Neural cell (in vitro differentiated cells): ENCODE measurements at regions not wholly inside any gene's neighbourhood (a gene's known extent, or its start where the extent isn't known, plus 50 kb on each side); places are given as distances from the start of the nearest gene placed in this dataset.

ENCODE experiments used
- H2AFZ ChIP-seq: fragments of 200-600, 300-800 bp; sonication (generic), shearing (Covaris generic); 2 replicates; pipeline ENCODE4 v1.6.0; 2014; ENCODE audit warnings: low read depth, mild to moderate bottlenecking, antibody characterized with exemption, low read length, moderate library complexity
- H3F3A ChIP-seq: fragments of 200-600 bp; shearing (Covaris generic); 2 replicates; pipeline ENCODE4 v1.6.1; 2016; ENCODE audit warnings: mild to moderate bottlenecking, moderate library complexity, mixed read lengths, antibody characterized with exemption, low read length; ENCODE audit not compliant: insufficient read depth, poor library complexity, severe bottlenecking
- H3K27ac ChIP-seq: fragments of 200-600, 300-800 bp; sonication (generic), shearing (Covaris generic); 2 replicates; pipeline ENCODE4 v1.5.1; 2014; ENCODE audit warnings: mild to moderate bottlenecking, low read length, moderate library complexity
- H3K27me3 ChIP-seq: fragments of 300-800, 200-600 bp; sonication (generic), shearing (Covaris generic); 2 replicates; pipeline ENCODE4 v1.6.0; 2014; ENCODE audit warnings: mild to moderate bottlenecking, low read depth, low read length, moderate library complexity; ENCODE audit not compliant: insufficient read depth
- H3K36me3 ChIP-seq: fragments of 300-800, 200-600 bp; sonication (generic), shearing (Covaris generic); 2 replicates; pipeline ENCODE4 v1.5.1; 2014; ENCODE audit warnings: mild to moderate bottlenecking, antibody characterized with exemption, low read length, moderate library complexity; ENCODE audit not compliant: insufficient read depth
- H3K4me2 ChIP-seq: fragments of 300-800, 200-600 bp; sonication (generic), shearing (Covaris generic); 2 replicates; pipeline ENCODE4 v1.6.0; 2014; ENCODE audit warnings: mild to moderate bottlenecking, low read length
- H3K4me3 ChIP-seq: fragments of 300-800, 200-600 bp; sonication (generic), shearing (Covaris generic); 2 replicates; pipeline ENCODE4 v1.5.1; 2014; ENCODE audit warnings: mild to moderate bottlenecking, low read length, moderate library complexity
- H3K79me2 ChIP-seq: fragments of 200-600 bp; shearing (Covaris generic); replicated peaks from 2 replicates; pipeline ENCODE4 v1.6.0; 2014; ENCODE audit warnings: mild to moderate bottlenecking, low read length, moderate library complexity; ENCODE audit not compliant: insufficient read depth
- H3K9ac ChIP-seq: fragments of 300-800, 200-600 bp; sonication (generic), shearing (Covaris generic); 2 replicates; pipeline ENCODE4 v1.6.1; 2016; ENCODE audit warnings: mild to moderate bottlenecking, low read length, mixed read lengths
- H3K9me2 ChIP-seq: fragments of 200-600 bp; shearing (Covaris generic); 2 replicates; pipeline ENCODE4 v1.6.1; 2016; ENCODE audit warnings: mild to moderate bottlenecking, low read length, mixed read lengths; ENCODE audit not compliant: insufficient read depth
- H3K9me3 ChIP-seq: fragments of 200-600, 300-800 bp; sonication (generic), shearing (Covaris generic); 2 replicates; pipeline ENCODE4 v1.6.1; 2016; ENCODE audit warnings: mild to moderate bottlenecking, mixed run types, low read length, moderate library complexity, mixed read lengths
- H4K20me1 ChIP-seq: fragments of 200-600 bp; shearing (Covaris generic); 2 replicates; pipeline ENCODE4 v1.6.1; 2016; ENCODE audit warnings: mild to moderate bottlenecking, mixed run types; ENCODE audit not compliant: insufficient read depth
- EP300 ChIP-seq: fragments of 450-650 bp; conservative IDR thresholded peaks from 2 replicates; pipeline ENCODE4 v1.6.1; 2014; ENCODE audit warnings: antibody characterized with exemption, mild to moderate bottlenecking, moderate library complexity; ENCODE audit not compliant: poor library complexity, severe bottlenecking
- EZH2 ChIP-seq: fragments of 200-600, 300-800 bp; shearing (Covaris generic), sonication (generic); IDR thresholded peaks from 2 replicates; pipeline ENCODE4 v1.6.1; 2014; ENCODE audit warnings: antibody characterized with exemption, low read length, borderline replicate concordance, mild to moderate bottlenecking; ENCODE audit not compliant: insufficient read depth, poor library complexity, severe bottlenecking
- MXI1 ChIP-seq: fragments of 450-650 bp; conservative IDR thresholded peaks from 2 replicates; pipeline ENCODE4 v1.6.1; 2014; ENCODE audit warnings: antibody characterized with exemption, mild to moderate bottlenecking; ENCODE audit not compliant: poor library complexity, severe bottlenecking
- POLR2AphosphoS5 ChIP-seq: IDR thresholded peaks from 2 replicates; pipeline ENCODE4 v1.6.1; 2012
- RAD21 ChIP-seq: fragments of 450-650 bp; conservative IDR thresholded peaks from 2 replicates; pipeline ENCODE4 v1.6.1; 2014; ENCODE audit warnings: antibody characterized with exemption, mild to moderate bottlenecking, moderate library complexity
- SMC3 ChIP-seq: fragments of 450-650 bp; conservative IDR thresholded peaks from 2 replicates; pipeline ENCODE4 v1.6.1; 2014; ENCODE audit warnings: antibody characterized with exemption, mild to moderate bottlenecking, moderate library complexity; ENCODE audit not compliant: poor library complexity
- TAF1 ChIP-seq: IDR thresholded peaks from 2 replicates; pipeline ENCODE4 v1.6.1; 2012; ENCODE audit warnings: low read depth
- TF ChIP-seq, protein P1 (sequence below): IDR thresholded peaks from 2 replicates; pipeline ENCODE4 v1.6.1; 2012; ENCODE audit warnings: borderline replicate concordance
- TF ChIP-seq, protein P2 (sequence below): fragments of 450-650 bp; IDR thresholded peaks from 2 replicates; pipeline ENCODE4 v1.5.1; 2014; ENCODE audit warnings: antibody characterized with exemption, mild to moderate bottlenecking, moderate library complexity; ENCODE audit not compliant: poor library complexity, severe bottlenecking

DNA sequence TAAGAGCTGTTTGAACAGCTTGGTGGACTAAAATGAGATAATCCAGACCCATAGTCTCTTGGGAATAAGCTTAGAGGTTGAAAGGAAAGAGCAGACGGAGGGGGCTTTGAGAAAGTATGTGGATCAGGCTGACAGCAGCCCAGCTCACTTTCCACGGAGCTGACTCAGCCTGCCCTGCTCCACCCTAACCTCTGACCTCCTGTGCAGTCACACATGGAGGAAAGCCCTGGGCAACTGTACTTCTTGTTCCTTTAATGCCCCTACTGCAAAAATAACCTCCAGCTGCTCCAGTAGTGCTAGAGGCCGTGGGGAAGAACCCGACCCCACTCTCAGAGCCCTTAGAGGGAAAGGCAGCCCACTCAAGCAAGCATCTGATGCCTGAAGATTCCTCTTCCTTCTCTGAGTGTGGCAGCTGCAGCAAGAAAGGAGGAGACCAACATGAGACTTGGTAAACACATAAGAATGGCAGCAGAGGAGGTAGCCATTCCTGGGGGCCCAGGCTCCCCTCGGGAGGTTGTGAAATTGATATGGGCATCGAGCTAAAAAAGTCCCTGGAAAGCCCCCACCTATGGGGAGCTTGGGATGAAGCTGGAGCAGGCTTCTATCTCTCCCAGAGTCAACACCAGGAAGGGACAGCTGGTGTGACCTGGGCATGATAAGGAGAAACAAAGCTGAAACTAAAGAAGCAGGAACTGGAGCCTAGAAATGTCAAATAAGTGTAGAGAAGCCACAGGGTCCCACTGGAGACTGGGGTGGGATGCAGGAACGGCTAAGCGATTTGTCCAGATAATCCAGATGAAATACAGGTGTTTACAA lies 204.3 kb downstream of the PIK3R1 start:
- Histone ChIP-seq H3K27ac (no peak overlapping the region), H3K4me3 (no peak overlapping the region), H3K9me3 (no peaks in the 10 kb centered on the region), H2AFZ (no peak overlapping the region), H3K27me3 (no peaks in the 10 kb centered on the region), H3K9me2 (no peaks in the 10 kb centered on the region), H3F3A (no peaks in the 10 kb centered on the region), H3K9ac (no peak overlapping the region), H4K20me1 (no peaks in the 10 kb centered on the region), H3K79me2 (no peaks in the 10 kb centered on the region), H3K36me3 (no peaks in the 10 kb centered on the region), H3K4me2 (no peak overlapping the region)
- no peak for TF ChIP-seq POLR2AphosphoS5
- no peak for TF ChIP-seq SMC3
- no peak for TF ChIP-seq MXI1
- TF ChIP-seq RAD21: no peak
- TF ChIP-seq EZH2: no peak
- TF ChIP-seq TAF1: no peak
- no peak for TF ChIP-seq EP300

DNA sequence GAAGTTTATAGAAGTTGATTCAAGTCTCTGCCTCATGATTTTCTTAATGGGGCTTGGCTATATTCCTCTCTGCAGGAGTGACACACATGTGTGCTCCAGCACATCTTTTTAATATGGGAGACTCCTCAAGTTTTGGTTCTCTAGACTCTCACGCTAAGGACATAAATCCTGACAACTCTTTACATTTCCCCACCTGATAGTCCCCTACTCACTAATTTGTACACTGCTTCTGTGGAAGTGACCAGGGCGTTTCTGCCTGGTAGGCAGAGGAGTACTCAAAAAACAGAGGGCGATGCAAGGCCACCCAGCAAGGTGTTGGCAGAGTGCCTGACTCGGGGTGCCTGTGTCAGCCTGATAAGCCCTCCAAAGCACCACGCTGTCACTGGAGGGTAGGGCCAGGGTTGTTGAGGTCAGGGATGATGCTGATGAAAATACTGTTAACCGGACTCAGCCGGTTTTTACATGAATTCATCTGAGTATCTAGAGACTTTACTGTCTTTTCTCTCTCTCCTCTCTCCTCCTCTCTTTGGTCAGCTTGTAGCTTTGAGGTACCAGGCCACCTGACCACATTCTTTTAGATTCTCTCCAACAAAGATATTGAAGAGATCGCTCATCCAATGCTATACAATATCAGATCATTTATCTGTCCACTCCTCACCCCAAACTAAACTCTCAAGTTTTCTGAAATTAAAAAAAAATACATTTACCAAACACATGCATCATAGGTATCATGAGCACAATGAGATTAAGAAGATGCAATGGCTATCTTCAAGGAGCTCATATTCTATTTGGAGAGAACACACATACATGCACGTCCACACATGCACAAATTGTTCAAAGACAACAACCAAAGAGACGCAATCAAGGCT lies 205.2 kb downstream of the PIK3R1 start:
- no peak overlapping the region for H3K4me3 ChIP-seq
- H3K4me2 ChIP-seq: no peak overlapping the region
- H3K9me3 ChIP-seq: no peaks in the 10 kb centered on the region
- H3F3A ChIP-seq: no peaks in the 10 kb centered on the region
- TF ChIP-seq SMC3: no peak
- no peak overlapping the region for H3K27ac ChIP-seq
- no peak overlapping the region for H2AFZ ChIP-seq
- no peaks in the 10 kb centered on the region for H3K79me2 ChIP-seq
- H3K36me3 ChIP-seq: no peaks in the 10 kb centered on the region
- no peaks in the 10 kb centered on the region for H4K20me1 ChIP-seq
- H3K27me3 ChIP-seq: no peaks in the 10 kb centered on the region
- H3K9me2 ChIP-seq: no peaks in the 10 kb centered on the region
- H3K9ac ChIP-seq: no peak overlapping the region

DNA sequence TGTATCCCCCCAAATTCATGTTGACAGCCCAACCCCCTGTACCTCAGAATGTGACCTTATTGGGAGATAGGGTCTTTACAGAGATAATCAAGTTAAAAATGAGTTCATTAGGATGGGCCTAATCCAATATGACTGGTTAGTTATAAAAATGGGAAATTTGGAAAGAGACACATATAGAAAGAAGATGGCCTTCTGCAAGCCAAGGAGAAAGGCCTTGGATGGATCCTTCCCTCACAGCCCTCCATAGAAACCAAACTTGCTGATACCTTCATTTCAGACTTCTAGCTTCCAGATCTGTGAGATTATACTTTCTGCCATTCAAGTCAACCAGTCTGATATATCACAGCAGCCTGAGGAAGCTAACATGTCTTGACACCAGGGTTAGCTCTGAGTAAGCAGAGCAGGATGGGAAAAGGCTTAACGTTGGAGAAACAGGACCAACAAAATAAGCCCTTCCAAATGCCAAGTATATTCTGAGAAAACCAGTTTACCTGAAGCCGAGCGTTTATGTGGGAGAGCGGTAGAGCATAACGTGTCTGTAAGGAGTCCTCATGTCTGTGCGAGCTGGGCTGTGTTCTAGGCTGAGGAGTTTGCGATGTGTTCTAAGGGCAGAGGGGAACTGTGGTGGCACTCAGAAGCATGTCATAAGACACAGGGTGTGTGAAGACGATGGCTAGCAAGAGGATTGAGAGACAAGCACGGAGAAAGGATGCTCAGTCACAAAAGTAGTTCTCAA lies 206.1 kb downstream of the PIK3R1 start:
- no peaks in the 10 kb centered on the region for H4K20me1 ChIP-seq
- no peaks in the 10 kb centered on the region for H3K9me3 ChIP-seq
- TF ChIP-seq EP300: no peak
- no peak for TF ChIP-seq SMC3
- TF ChIP-seq, protein P1, sequence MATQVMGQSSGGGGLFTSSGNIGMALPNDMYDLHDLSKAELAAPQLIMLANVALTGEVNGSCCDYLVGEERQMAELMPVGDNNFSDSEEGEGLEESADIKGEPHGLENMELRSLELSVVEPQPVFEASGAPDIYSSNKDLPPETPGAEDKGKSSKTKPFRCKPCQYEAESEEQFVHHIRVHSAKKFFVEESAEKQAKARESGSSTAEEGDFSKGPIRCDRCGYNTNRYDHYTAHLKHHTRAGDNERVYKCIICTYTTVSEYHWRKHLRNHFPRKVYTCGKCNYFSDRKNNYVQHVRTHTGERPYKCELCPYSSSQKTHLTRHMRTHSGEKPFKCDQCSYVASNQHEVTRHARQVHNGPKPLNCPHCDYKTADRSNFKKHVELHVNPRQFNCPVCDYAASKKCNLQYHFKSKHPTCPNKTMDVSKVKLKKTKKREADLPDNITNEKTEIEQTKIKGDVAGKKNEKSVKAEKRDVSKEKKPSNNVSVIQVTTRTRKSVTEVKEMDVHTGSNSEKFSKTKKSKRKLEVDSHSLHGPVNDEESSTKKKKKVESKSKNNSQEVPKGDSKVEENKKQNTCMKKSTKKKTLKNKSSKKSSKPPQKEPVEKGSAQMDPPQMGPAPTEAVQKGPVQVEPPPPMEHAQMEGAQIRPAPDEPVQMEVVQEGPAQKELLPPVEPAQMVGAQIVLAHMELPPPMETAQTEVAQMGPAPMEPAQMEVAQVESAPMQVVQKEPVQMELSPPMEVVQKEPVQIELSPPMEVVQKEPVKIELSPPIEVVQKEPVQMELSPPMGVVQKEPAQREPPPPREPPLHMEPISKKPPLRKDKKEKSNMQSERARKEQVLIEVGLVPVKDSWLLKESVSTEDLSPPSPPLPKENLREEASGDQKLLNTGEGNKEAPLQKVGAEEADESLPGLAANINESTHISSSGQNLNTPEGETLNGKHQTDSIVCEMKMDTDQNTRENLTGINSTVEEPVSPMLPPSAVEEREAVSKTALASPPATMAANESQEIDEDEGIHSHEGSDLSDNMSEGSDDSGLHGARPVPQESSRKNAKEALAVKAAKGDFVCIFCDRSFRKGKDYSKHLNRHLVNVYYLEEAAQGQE: no peak
- no peak for TF ChIP-seq RAD21
- TF ChIP-seq EZH2: no peak
- TF ChIP-seq POLR2AphosphoS5: no peak
- TF ChIP-seq, protein P2, sequence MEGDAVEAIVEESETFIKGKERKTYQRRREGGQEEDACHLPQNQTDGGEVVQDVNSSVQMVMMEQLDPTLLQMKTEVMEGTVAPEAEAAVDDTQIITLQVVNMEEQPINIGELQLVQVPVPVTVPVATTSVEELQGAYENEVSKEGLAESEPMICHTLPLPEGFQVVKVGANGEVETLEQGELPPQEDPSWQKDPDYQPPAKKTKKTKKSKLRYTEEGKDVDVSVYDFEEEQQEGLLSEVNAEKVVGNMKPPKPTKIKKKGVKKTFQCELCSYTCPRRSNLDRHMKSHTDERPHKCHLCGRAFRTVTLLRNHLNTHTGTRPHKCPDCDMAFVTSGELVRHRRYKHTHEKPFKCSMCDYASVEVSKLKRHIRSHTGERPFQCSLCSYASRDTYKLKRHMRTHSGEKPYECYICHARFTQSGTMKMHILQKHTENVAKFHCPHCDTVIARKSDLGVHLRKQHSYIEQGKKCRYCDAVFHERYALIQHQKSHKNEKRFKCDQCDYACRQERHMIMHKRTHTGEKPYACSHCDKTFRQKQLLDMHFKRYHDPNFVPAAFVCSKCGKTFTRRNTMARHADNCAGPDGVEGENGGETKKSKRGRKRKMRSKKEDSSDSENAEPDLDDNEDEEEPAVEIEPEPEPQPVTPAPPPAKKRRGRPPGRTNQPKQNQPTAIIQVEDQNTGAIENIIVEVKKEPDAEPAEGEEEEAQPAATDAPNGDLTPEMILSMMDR: no peak
- TF ChIP-seq TAF1: no peak
- TF ChIP-seq MXI1: no peak
- H3F3A ChIP-seq: no peaks in the 10 kb centered on the region
- no peak overlapping the region for H3K4me2 ChIP-seq
- H2AFZ ChIP-seq: no peak overlapping the region
- H3K27me3 ChIP-seq: no peaks in the 10 kb centered on the region
- no peak overlapping the region for H3K4me3 ChIP-seq
- no peaks in the 10 kb centered on the region for H3K36me3 ChIP-seq
- no peaks in the 10 kb centered on the region for H3K79me2 ChIP-seq
- no peaks in the 10 kb centered on the region for H3K9me2 ChIP-seq
- no peak overlapping the region for H3K9ac ChIP-seq
- no peak overlapping the region for H3K27ac ChIP-seq
